ENCODE measurements at regions not wholly inside any gene's neighbourhood (a gene's known extent, or its start where the extent isn't known, plus 50 kb on each side); places are given as distances from the start of the nearest gene placed in this dataset.

DNA sequence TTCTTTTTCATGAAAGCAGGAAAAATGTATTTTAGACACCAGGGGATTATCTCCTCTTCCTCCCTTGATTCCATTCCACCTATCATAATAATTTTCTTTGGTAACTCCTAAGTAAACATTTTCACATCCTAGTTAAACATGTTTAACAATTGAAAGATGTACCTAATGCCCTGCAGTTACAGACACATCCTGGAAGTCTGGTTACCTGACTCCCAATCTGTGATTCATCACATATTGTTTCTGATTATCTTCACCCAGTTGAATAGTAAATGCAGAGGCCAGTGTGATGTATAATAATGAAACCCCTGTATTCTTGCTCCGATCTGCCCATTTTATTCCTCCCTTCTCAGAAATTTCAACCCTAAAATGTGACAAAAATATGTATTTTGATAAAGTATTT, 1237.6 kb upstream of the LRRTM1 start:
- Histone ChIP-seq H3K27ac (ENCODE audit: low read depth in 2 of 2, low read length in 2 of 2) (no peak overlapping the region), H3K4me1 (ENCODE audit: control insufficient read depth in 2 of 3, insufficient read depth in 2 of 3, low read depth in 1 of 3, low read length in 3 of 3) (no peaks in the 10 kb centered on the region), H3K9ac (ENCODE audit: low read length in 3 of 3) (no peak overlapping the region), H3K9me3 (ENCODE audit: control insufficient read depth in 2 of 3, insufficient read depth in 1 of 3, low read length in 3 of 3) (no peaks in the 10 kb centered on the region), H3K4me3 (ENCODE audit: low read length in 3 of 3) (no peak overlapping the region), H3K27me3 (ENCODE audit: control insufficient read depth, insufficient read depth, low read length) (no peaks in the 10 kb centered on the region), H3K36me3 (ENCODE audit: control insufficient read depth in 2 of 3, insufficient read depth in 3 of 3, low read length in 3 of 3) (no peaks in the 10 kb centered on the region)
- intact Hi-C loops (cut with DNase I) = no loop called here
- TF ChIP-seq, protein P1, sequence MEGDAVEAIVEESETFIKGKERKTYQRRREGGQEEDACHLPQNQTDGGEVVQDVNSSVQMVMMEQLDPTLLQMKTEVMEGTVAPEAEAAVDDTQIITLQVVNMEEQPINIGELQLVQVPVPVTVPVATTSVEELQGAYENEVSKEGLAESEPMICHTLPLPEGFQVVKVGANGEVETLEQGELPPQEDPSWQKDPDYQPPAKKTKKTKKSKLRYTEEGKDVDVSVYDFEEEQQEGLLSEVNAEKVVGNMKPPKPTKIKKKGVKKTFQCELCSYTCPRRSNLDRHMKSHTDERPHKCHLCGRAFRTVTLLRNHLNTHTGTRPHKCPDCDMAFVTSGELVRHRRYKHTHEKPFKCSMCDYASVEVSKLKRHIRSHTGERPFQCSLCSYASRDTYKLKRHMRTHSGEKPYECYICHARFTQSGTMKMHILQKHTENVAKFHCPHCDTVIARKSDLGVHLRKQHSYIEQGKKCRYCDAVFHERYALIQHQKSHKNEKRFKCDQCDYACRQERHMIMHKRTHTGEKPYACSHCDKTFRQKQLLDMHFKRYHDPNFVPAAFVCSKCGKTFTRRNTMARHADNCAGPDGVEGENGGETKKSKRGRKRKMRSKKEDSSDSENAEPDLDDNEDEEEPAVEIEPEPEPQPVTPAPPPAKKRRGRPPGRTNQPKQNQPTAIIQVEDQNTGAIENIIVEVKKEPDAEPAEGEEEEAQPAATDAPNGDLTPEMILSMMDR (IDR thresholded peaks at IDR 0.05; ENCODE audit: borderline replicate concordance, extremely low read depth, insufficient read depth) = no peak
- DNase-seq (no peak), FAIRE-seq (no peak)

- Histone ChIP-seq H3K9me3 (ENCODE audit: control insufficient read depth in 2 of 3, insufficient read depth in 1 of 3, low read length in 3 of 3) (no peaks in the 10 kb centered on the region), H3K27me3 (ENCODE audit: control insufficient read depth, insufficient read depth, low read length) (no peaks in the 10 kb centered on the region), H3K9ac (ENCODE audit: low read length in 3 of 3) (no peak overlapping the region), H3K36me3 (ENCODE audit: control insufficient read depth in 2 of 3, insufficient read depth in 3 of 3, low read length in 3 of 3) (no peaks in the 10 kb centered on the region), H3K4me3 (ENCODE audit: low read length in 3 of 3) (no peak overlapping the region), H3K4me1 (ENCODE audit: control insufficient read depth in 2 of 3, insufficient read depth in 2 of 3, low read depth in 1 of 3, low read length in 3 of 3) (no peaks in the 10 kb centered on the region), H3K27ac (ENCODE audit: low read depth in 2 of 2, low read length in 2 of 2) (no peak overlapping the region)
- TF ChIP-seq, protein P1 (IDR thresholded peaks at IDR 0.05; ENCODE audit: borderline replicate concordance, extremely low read depth, insufficient read depth) = no peak
- DNase-seq (no peak), FAIRE-seq (no peak)
- intact Hi-C loops (cut with DNase I) = no loop called here
Measured at GRCh38 chr2:81529944-81530343, 1225.4 kb upstream of the LRRTM1 start.

- TF ChIP-seq, protein P1 (IDR thresholded peaks at IDR 0.05; ENCODE audit: borderline replicate concordance, extremely low read depth, insufficient read depth) = no peak
- intact Hi-C loops (cut with DNase I) = no loop called here
- DNase-seq = no peak
- Histone ChIP-seq H3K36me3 (ENCODE audit: control insufficient read depth in 2 of 3, insufficient read depth in 3 of 3, low read length in 3 of 3) (no peaks in the 10 kb centered on the region), H3K9ac (ENCODE audit: low read length in 3 of 3) (no peak overlapping the region), H3K9me3 (ENCODE audit: control insufficient read depth in 2 of 3, insufficient read depth in 1 of 3, low read length in 3 of 3) (no peaks in the 10 kb centered on the region), H3K4me3 (ENCODE audit: low read length in 3 of 3) (no peak overlapping the region), H3K27me3 (ENCODE audit: control insufficient read depth, insufficient read depth, low read length) (no peaks in the 10 kb centered on the region), H3K4me1 (ENCODE audit: control insufficient read depth in 2 of 3, insufficient read depth in 2 of 3, low read depth in 1 of 3, low read length in 3 of 3) (no peaks in the 10 kb centered on the region), H3K27ac (ENCODE audit: low read depth in 2 of 2, low read length in 2 of 2) (no peak overlapping the region)
- FAIRE-seq = no peak
Measured at GRCh38 chr2:81528852-81529480, 1224.4 kb upstream of the LRRTM1 start.

- no peak for FAIRE-seq
- Histone ChIP-seq H3K9ac (ENCODE audit: low read length in 3 of 3) (no peak overlapping the region), H3K27ac (ENCODE audit: low read depth in 2 of 2, low read length in 2 of 2) (no peak overlapping the region), H3K9me3 (ENCODE audit: control insufficient read depth in 2 of 3, insufficient read depth in 1 of 3, low read length in 3 of 3) (no peaks in the 10 kb centered on the region), H3K27me3 (ENCODE audit: control insufficient read depth, insufficient read depth, low read length) (no peaks in the 10 kb centered on the region), H3K4me1 (ENCODE audit: control insufficient read depth in 2 of 3, insufficient read depth in 2 of 3, low read depth in 1 of 3, low read length in 3 of 3) (no peaks in the 10 kb centered on the region), H3K4me3 (ENCODE audit: low read length in 3 of 3) (no peak overlapping the region), H3K36me3 (ENCODE audit: control insufficient read depth in 2 of 3, insufficient read depth in 3 of 3, low read length in 3 of 3) (no peaks in the 10 kb centered on the region)
- DNase-seq = no peak
- intact Hi-C loops (cut with DNase I) = no loop called here
- TF ChIP-seq, protein P1 (IDR thresholded peaks at IDR 0.05; ENCODE audit: borderline replicate concordance, extremely low read depth, insufficient read depth) = no peak
Measured at GRCh38 chr2:81523344-81523743, 1218.8 kb upstream of the LRRTM1 start.
